ENCODE measurements at regions not wholly inside any gene's neighbourhood (a gene's known extent, or its start where the extent isn't known, plus 50 kb on each side); places are given as distances from the start of the nearest gene placed in this dataset.

DNA sequence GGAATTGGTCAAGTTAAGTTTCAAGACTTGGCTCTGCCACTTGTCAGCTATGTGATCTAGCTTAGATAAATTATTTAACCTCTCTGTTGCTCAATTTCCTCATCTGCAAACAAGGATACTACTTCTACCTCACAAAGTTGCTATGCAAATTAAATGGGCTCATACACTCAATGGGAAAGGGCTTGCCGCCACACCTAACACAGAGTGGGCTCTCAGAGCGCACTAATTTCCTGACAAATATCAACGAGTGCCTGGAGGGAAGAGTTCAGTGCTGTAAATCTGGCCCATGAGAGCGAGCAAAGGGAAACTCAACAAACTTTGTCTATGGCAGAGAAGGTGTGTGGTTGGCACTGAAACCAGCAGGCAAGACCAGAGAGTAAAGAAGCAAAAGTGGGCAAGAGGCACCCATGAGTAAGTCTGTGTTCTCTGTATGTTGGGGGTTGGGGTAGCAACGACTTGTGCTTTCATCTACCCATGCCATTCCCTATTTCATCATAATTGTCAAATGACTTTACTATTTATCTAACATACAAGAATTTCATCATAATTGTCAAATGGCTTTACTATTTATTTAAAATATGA is 60.7 kb upstream of the PHF21A start:
- H3K4me1 ChIP-seq: no peaks in the 10 kb centered on the region
- H3K9me3 ChIP-seq: no peaks in the 10 kb centered on the region
- DNase-seq (no peak), ATAC-seq (no peak)
- H3K27me3 ChIP-seq: peaks cover 0 to 24% (median 3%) of the 10 kb centered on the region in 7 donors
- TF ChIP-seq, protein P1, sequence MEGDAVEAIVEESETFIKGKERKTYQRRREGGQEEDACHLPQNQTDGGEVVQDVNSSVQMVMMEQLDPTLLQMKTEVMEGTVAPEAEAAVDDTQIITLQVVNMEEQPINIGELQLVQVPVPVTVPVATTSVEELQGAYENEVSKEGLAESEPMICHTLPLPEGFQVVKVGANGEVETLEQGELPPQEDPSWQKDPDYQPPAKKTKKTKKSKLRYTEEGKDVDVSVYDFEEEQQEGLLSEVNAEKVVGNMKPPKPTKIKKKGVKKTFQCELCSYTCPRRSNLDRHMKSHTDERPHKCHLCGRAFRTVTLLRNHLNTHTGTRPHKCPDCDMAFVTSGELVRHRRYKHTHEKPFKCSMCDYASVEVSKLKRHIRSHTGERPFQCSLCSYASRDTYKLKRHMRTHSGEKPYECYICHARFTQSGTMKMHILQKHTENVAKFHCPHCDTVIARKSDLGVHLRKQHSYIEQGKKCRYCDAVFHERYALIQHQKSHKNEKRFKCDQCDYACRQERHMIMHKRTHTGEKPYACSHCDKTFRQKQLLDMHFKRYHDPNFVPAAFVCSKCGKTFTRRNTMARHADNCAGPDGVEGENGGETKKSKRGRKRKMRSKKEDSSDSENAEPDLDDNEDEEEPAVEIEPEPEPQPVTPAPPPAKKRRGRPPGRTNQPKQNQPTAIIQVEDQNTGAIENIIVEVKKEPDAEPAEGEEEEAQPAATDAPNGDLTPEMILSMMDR (IDR thresholded peaks at IDR 0.05): no peak
- no peak overlapping the region for H3K4me3 ChIP-seq
- WGBS, 2 donors: 86% methylated on average over 5 of the region's 5 CpGs
- no peak overlapping the region for H3K27ac ChIP-seq
- intact Hi-C loops (cut with DNase I): no loop called here
- no peaks in the 10 kb centered on the region for H3K36me3 ChIP-seq

DNA sequence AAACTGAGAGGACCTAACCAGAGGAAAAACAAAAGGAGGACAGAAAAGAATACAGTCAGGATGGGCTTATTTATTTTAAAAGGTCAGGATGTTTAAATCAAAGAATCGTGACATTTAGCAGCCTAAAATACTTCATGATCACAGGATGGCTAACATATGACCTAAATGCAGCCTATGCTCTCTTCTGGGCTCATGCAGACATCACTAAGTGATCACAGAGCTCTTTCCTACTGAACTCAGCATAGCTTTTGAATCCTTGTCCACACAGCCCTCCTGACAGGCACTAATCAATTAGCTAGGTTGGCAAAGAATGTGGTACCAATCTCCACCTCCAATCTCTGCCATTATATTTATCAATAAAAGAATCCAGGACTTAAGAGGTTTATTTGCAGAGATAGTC is 60.1 kb upstream of the PHF21A start:
- Histone ChIP-seq H3K9me3 (no peaks in the 10 kb centered on the region), H3K27me3 (peaks cover 0 to 30% (median 3%) of the 10 kb centered on the region in 7 donors), H3K4me1 (no peaks in the 10 kb centered on the region), H3K36me3 (no peaks in the 10 kb centered on the region), H3K27ac (no peak overlapping the region), H3K4me3 (no peak overlapping the region)
- TF ChIP-seq, protein P1 (IDR thresholded peaks at IDR 0.05): no peak
- no peak for ATAC-seq
- intact Hi-C loops (cut with DNase I): no loop called here
- DNase-seq: no peak
- 66 to 73% methylated on average over 1 of the region's 1 CpG for WGBS, 2 donors

DNA sequence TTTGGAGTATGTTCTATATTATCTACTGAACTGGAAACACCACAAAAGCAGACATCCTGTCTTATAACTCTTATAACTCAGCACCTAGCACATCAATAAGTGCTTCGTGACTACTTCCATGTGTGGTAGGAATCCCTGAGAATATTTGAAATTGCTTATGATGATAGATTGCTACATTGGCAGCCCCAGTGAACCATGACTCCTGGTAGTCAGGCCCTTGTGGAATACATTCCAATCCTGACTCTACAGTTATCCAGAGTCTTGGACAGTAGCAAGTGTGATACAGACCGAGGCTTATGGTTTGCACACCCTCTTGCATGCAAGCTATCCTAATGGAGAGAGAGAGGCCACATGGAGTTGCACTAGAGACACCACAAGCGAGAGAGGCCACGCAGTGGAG is 59.5 kb upstream of the PHF21A start:
- Histone ChIP-seq H3K27me3 (peaks cover 0 to 30% (median 3%) of the 10 kb centered on the region in 7 donors), H3K27ac (no peak overlapping the region), H3K4me3 (no peak overlapping the region), H3K4me1 (no peaks in the 10 kb centered on the region), H3K36me3 (no peaks in the 10 kb centered on the region), H3K9me3 (no peaks in the 10 kb centered on the region)
- no peak for DNase-seq
- intact Hi-C loops (cut with DNase I): no loop called here
- 81 to 85% methylated on average over 4 of the region's 4 CpGs for WGBS, 2 donors
- no peak for ATAC-seq
- TF ChIP-seq, protein P1 (IDR thresholded peaks at IDR 0.05): no peak

DNA sequence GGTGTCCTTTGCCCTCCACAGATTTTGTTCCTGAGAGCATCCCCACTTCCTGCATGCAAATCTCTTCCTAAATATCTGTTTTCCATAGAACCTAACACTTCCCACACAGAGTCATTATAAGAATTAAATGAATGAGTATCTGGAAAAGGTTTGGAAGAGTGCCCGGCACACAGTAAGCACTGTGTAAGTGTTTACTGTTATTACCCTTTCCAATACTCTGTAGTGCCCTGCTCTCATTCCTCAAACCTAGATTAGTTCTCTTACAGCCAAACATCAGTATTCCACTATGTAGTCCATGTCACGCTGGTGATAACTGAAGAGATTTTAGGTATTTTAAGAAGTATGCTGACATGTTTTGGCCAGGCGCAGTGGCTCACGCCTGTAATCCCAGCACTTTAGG is 57.3 kb upstream of the PHF21A start:
- TF ChIP-seq, protein P1 (IDR thresholded peaks at IDR 0.05): no peak
- ATAC-seq (no peak), DNase-seq (no peak)
- 59 to 67% methylated on average over 4 of the region's 4 CpGs for WGBS, 2 donors
- Histone ChIP-seq H3K27ac (no peak overlapping the region), H3K36me3 (no peaks in the 10 kb centered on the region), H3K4me1 (no peaks in the 10 kb centered on the region), H3K27me3 (peaks cover 0 to 25% (median 8%) of the 10 kb centered on the region in 7 donors), H3K9me3 (no peaks in the 10 kb centered on the region), H3K4me3 (no peak overlapping the region)
- intact Hi-C loops (cut with DNase I): no loop called here

Measured in heart right ventricle (tissue), 16 donors.